Ecto neural progenitor cell (in vitro differentiated cells): ENCODE measurements at regions not wholly inside any gene's neighbourhood (a gene's known extent, or its start where the extent isn't known, plus 50 kb on each side); places are given as distances from the start of the nearest gene placed in this dataset.
"Not testable (repeated sequence)": the region's sequence is repeated elsewhere in the genome, so short reads cannot be mapped to it uniquely, and the experiment has no call there.

ENCODE experiments used
- DNase-seq: peaks from one replicate; pipeline ENCODE4 v3.0.0-alpha.2; 2018; ENCODE audit warnings: low spot score

- no peak for DNase-seq
Measured at GRCh38 chr4:164095313-164096110, 601.0 kb downstream of the TMA16 start.

GRCh38 chr4:164096766-164097518 lies 602.5 kb downstream of the TMA16 start:
- DNase-seq = no peak

- DNase-seq = not testable (repeated sequence)
Measured at GRCh38 chr4:164100741-164101365, 606.4 kb downstream of the TMA16 start.

GRCh38 chr4:164108971-164109370 lies 614.5 kb downstream of the TMA16 start:
- no peak for DNase-seq

- DNase-seq = no peak
Measured at GRCh38 chr4:164109503-164109902, 615.0 kb downstream of the TMA16 start.

- no peak for DNase-seq
Measured at GRCh38 chr4:164115236-164115635, 620.7 kb downstream of the TMA16 start.

- DNase-seq = no peak
Measured at GRCh38 chr4:164116286-164116685, 621.8 kb downstream of the TMA16 start.

GRCh38 chr4:164134388-164134787 lies 619.5 kb upstream of the SMIM31 start:
- no peak for DNase-seq

GRCh38 chr4:164136180-164136616 lies 617.7 kb upstream of the SMIM31 start:
- no peak for DNase-seq

GRCh38 chr4:164138521-164138920 lies 615.4 kb upstream of the SMIM31 start:
- no peak for DNase-seq

GRCh38 chr4:164139291-164139690 lies 614.6 kb upstream of the SMIM31 start:
- DNase-seq = no peak

GRCh38 chr4:164141755-164142375 lies 612.1 kb upstream of the SMIM31 start:
- DNase-seq = not testable (repeated sequence)

- no peak for DNase-seq
Measured at GRCh38 chr4:164154416-164154815, 599.5 kb upstream of the SMIM31 start.

- DNase-seq = no peak
Measured at GRCh38 chr4:164169591-164169990, 584.3 kb upstream of the SMIM31 start.

- DNase-seq = no peak
Measured at GRCh38 chr4:164177153-164177552, 576.8 kb upstream of the SMIM31 start.

GRCh38 chr4:164177753-164178152 lies 576.2 kb upstream of the SMIM31 start:
- no peak for DNase-seq

GRCh38 chr4:164188236-164188635 lies 565.7 kb upstream of the SMIM31 start:
- DNase-seq = no peak

- no peak for DNase-seq
Measured at GRCh38 chr4:164192844-164193243, 561.1 kb upstream of the SMIM31 start.

- no peak for DNase-seq
Measured at GRCh38 chr4:164193676-164194075, 560.3 kb upstream of the SMIM31 start.

GRCh38 chr4:164197556-164197955 lies 556.4 kb upstream of the SMIM31 start:
- no peak for DNase-seq

GRCh38 chr4:164203476-164203875 lies 550.5 kb upstream of the SMIM31 start:
- DNase-seq = no peak

- no peak for DNase-seq
Measured at GRCh38 chr4:164204434-164204833, 549.5 kb upstream of the SMIM31 start.
